Posterior cingulate gyrus (tissue), 11 donors: ENCODE measurements at regions not wholly inside any gene's neighbourhood (a gene's known extent, or its start where the extent isn't known, plus 50 kb on each side); places are given as distances from the start of the nearest gene placed in this dataset.

Experiments
- DNase-seq, 10 donors: peaks; one replicate each; pipeline versions ENCODE4 v3.0.0 to v3.0.0-alpha.2; 2020 to 2021; ENCODE audit warnings: mixed read lengths in 3 of 10
- intact Hi-C: fragments of 100-400 bp; cut with DNase I; formaldehyde crosslinking; loops from one replicate; pipeline ENCODE4 v1.15.1; 2023

DNA sequence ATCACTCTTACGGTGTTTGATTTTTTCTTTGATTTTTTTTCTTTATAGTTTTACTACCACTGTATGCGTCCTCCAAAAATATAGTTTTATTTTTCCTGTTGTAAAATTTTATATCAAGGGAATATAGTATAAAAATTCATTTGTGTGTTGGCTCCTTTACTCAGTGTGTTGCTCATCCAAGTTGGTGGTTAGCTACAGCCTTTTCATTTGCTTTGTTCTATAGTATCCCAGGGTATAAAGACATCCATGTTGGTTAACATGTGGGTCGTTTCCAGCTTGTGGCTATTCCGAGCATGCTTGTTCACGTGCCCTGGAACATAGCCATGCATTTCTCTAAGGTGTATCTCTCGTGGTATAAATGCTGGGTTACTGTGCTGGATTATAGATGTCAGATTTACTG, 54.8 kb upstream of the DAB2 start:
- intact Hi-C loops, result no loop called here
- DNase-seq, result no peak

DNA sequence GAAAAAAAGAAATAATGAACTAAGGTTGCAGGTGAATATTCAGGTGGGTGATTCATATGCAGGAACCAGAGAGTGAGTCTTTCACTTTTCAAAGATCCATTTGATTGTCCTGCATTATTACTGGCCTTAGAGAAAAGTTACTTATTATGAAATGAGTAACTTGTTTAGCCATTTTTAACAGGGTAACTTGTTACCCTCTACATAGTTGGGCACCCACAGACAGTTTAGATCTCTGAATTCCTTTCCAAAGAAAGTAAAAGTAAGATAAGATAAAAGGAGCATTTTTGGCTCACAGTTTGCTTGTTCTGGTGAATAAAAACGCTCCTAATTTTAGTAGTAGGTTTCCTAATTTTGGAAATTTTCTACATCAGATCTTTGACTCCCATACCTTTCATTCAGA, 54.1 kb upstream of the DAB2 start:
- intact Hi-C loops, result no loop called here
- DNase-seq, result no peak

DNA sequence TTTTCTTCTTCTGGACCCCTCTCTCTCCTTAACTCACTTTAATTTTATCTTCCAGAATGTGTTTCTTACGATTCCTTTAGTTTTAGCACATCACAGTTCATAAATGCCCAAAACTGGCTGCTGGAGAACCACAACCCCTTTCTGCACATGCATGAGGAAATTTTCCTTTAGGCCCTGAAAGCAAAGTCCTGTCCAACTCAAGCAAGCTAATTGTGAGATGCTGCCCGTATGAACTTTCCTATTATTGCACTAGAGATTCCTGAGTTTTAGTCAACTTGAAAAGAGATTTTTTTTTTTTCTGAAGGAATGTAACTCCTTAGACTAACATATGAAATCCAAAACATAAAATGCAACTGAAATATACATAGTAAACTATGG, 52.1 kb upstream of the DAB2 start:
- DNase-seq, result no peak
- intact Hi-C loops, result no loop called here

- intact Hi-C loops, result no loop called here
- no peak for DNase-seq
Observed at GRCh38 chr5:39475881-39476842, 51.4 kb upstream of the DAB2 start.

DNA sequence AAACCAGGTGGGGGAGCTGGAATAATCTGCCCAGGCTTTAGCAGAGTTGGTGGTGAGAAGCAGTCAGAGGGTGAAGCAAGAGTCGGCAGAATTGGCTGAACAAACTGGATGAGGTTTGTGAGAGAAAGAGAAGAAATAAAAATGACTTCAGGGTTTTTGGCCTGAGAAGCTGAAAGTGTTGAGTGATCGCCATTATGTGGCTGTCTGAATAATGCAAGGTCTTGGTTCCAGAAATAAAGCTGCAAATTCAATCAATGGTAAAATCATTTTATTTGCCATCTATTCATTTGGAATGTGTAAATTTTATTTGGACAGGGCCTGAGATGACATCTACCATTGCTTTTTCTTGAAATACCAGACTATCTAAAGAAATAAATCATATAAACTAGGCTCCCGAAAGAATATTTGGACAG, 50.4 kb upstream of the DAB2 start:
- intact Hi-C loops, result no loop called here
- DNase-seq, result no peak
